SK-N-MC (cell line): ENCODE measurements at regions not wholly inside any gene's neighbourhood (a gene's known extent, or its start where the extent isn't known, plus 50 kb on each side); places are given as distances from the start of the nearest gene placed in this dataset.

Experiments
- DNase-seq: peaks from one replicate; pipeline ENCODE4 v3.0.0-alpha.2; 2011; ENCODE audit warnings: low read depth, low spot score
- H3K27ac ChIP-seq: fragments of 200-600 bp; sonication (generic); 2 replicates; pipeline ENCODE4 v1.5.1; 2016; ENCODE audit warnings: mixed run types
- H3K36me3 ChIP-seq: fragments of 200-600 bp; sonication (generic); 2 replicates; pipeline ENCODE4 v1.6.1; 2017; ENCODE audit warnings: antibody characterized with exemption, low read length, mixed read lengths; ENCODE audit not compliant: insufficient read depth
- H3K4me3 ChIP-seq: fragments of 200-600 bp; sonication (generic); 2 replicates; pipeline ENCODE4 v1.5.1; 2016
- H3K9ac ChIP-seq: fragments of 200-600 bp; sonication (generic); 2 replicates; pipeline ENCODE4 v1.8.0; 2017; ENCODE audit warnings: mixed run types, mixed read lengths; ENCODE audit not compliant: insufficient read length
- H3K9me3 ChIP-seq: fragments of 200-600 bp; sonication (generic); 2 replicates; pipeline ENCODE4 v1.6.1; 2017; ENCODE audit warnings: low read depth, mild to moderate bottlenecking, antibody characterized with exemption, low read length, moderate library complexity, mixed read lengths
- EZH2 ChIP-seq: fragments of 200-600 bp; sonication (generic); IDR thresholded peaks from one replicate; pipeline ENCODE4 v1.6.1; 2017; ENCODE audit warnings: antibody characterized with exemption
- FOXP2 ChIP-seq: optimal IDR thresholded peaks from 2 replicates; pipeline ENCODE3; 2011; ENCODE audit warnings: mild to moderate bottlenecking, moderate library complexity; ENCODE audit not compliant: insufficient read depth; ENCODE audit errors: extremely low read length, control extremely low read depth
- POLR2AphosphoS5 ChIP-seq: IDR thresholded peaks from 2 replicates; pipeline ENCODE4 v1.6.1; 2012; ENCODE audit warnings: mild to moderate bottlenecking, low read depth, low read length, borderline replicate concordance

DNA sequence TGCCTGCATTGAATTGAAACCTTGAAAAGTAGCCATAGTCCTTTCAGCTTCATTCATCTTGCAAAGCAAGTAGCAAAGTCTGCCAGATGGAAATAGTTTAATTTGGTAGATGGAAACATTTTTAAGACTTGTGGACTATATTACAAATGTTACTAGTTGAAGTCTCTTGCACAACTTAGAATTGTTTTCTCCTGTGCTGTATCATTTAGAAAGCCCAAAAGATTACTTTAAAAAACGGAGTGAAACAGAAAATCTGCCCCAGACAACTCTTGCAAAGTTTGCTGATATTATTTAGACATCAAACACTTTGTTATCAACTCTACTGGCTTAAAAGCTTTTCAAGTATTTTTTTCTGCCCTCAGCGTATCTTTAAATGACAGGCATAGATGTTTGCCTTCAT lies 335.0 kb downstream of the RPRM start:
- H3K9ac ChIP-seq, result no peak overlapping the region
- no peak for DNase-seq
- H3K9me3 ChIP-seq, result no peaks in the 10 kb centered on the region
- H3K4me3 ChIP-seq, result no peak overlapping the region
- TF ChIP-seq EZH2 (no peak), FOXP2 (no peak), POLR2AphosphoS5 (no peak)
- H3K36me3 ChIP-seq, result no peaks in the 10 kb centered on the region
- H3K27ac ChIP-seq, result no peak overlapping the region

DNA sequence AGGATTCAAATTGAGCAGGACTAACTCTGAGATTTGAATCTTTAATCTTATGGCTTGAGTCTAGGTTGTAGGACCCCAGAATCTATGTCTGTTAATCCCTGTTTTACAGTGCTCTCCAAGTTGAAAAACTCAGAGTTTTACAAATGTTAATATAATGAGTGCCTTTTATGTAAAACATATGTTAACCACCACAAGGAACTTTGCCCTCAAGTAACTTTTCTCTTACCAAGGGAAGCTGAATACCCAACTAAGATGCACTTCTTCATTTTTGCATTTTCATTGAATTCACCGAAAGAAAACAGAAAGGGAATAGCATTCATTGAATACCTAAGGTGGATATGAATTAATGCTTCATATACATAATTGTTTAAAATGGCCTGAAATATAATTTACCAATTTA lies 338.1 kb downstream of the RPRM start:
- H3K9ac ChIP-seq, result no peak overlapping the region
- no peaks in the 10 kb centered on the region for H3K36me3 ChIP-seq
- H3K4me3 ChIP-seq, result no peak overlapping the region
- no peaks in the 10 kb centered on the region for H3K9me3 ChIP-seq
- no peak for TF ChIP-seq FOXP2
- no peak for TF ChIP-seq POLR2AphosphoS5
- TF ChIP-seq EZH2, result no peak
- DNase-seq, result no peak
- no peak overlapping the region for H3K27ac ChIP-seq

DNA sequence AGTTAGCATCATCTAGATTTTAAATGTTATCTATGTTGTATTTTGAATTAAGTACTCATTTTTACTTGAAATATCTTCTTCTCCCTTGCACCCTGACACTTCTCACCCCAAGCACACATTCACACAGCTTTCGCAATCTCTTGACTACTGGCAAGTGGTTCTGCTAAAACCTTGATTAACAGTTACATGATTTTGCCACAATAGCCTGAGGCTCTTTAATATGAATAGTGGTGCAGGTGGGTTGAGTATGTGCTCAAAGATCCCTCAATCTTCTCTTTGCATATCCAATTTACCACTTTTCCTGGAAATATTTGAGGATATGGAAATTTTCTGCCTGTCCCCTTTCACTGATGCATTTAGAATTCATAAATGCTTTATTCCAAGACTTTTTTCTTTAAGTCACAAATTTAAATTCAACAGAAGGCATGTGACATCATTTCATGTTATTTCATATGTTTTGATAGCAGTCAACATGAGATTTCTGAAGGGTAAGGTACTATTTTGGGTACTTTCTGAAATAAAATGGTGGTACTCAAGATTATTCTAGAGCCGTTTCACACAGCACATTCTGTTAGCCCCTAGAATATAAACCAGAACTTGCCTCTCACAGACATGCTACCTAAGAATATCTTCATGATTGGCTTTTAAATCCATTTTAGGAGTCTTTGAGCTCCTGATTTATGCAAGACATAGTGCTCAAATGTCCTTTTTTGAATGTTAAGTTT lies 339.7 kb downstream of the RPRM start:
- TF ChIP-seq POLR2AphosphoS5 (no peak), FOXP2 (no peak), EZH2 (no peak)
- Histone ChIP-seq H3K4me3 (no peak overlapping the region), H3K36me3 (no peaks in the 10 kb centered on the region), H3K9ac (no peak overlapping the region), H3K27ac (no peak overlapping the region), H3K9me3 (no peaks in the 10 kb centered on the region)
- DNase-seq, result no peak

DNA sequence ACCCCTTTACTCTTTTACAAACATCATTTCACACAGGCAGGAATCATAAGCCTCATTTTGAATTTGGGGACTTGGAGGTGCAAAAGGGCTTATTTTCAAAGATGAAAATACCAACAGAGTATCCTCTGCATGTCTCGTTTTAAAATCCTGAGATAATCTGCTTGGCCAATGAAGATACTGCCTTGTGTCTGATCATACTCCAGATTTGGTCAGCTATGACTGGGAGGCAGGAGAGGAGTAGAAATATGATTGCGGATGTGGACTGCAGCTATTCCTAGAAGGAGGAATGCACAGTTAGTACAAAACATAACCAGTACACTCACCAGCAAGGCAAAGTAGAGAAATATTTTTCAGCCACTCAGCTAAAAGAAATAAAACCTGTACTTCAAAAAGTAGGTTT lies 342.3 kb downstream of the RPRM start:
- Histone ChIP-seq H3K4me3 (no peak overlapping the region), H3K9me3 (no peaks in the 10 kb centered on the region), H3K36me3 (no peaks in the 10 kb centered on the region), H3K9ac (no peak overlapping the region), H3K27ac (no peak overlapping the region)
- no peak for TF ChIP-seq EZH2
- no peak for TF ChIP-seq FOXP2
- TF ChIP-seq POLR2AphosphoS5, result no peak
- DNase-seq, result no peak

DNA sequence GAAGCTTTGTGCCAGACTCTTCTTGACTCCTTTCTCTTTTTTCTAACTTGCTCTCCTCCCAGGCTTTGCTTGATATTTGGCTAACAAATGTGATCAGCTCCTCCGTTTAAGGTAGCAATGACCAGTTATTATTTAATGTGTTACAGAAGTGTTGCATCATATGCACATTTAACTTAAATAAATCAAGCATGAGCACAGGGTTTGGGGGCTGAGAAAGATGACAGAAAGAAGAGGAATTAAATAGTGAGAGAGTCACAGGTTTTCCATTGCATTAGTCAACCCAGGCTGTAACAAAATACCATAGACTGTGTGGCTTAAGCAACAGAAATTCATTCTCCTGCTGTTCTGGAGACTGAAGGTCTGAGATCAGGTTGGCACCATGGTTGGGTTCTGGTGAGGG lies 343.8 kb downstream of the RPRM start:
- no peaks in the 10 kb centered on the region for H3K9me3 ChIP-seq
- H3K4me3 ChIP-seq, result no peak overlapping the region
- DNase-seq, result no peak
- TF ChIP-seq EZH2 (no peak), POLR2AphosphoS5 (no peak), FOXP2 (no peak)
- no peaks in the 10 kb centered on the region for H3K36me3 ChIP-seq
- no peak overlapping the region for H3K27ac ChIP-seq
- H3K9ac ChIP-seq, result no peak overlapping the region

DNA sequence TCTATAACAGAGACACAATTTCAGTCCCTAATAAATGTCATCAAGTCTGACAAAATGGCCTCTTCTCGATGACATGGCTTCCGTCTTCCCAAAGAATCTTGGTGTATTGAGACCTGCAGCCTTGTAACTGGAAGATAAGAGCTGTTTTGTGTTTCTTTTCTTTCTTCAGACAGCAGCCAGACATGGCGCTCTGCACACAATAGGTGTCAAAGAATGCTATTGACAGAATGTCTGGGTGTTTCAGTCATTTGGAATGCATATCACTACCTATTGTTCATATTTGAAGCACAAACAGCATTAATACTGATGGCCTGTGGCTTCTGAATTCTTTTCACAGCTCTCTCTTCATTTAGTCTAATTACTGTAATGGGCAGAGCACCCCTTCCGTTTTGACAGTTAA lies 344.8 kb downstream of the RPRM start:
- H3K9ac ChIP-seq, result no peak overlapping the region
- H3K4me3 ChIP-seq, result no peak overlapping the region
- H3K36me3 ChIP-seq, result no peaks in the 10 kb centered on the region
- no peaks in the 10 kb centered on the region for H3K9me3 ChIP-seq
- no peak for DNase-seq
- TF ChIP-seq FOXP2 (no peak), POLR2AphosphoS5 (no peak), EZH2 (no peak)
- no peak overlapping the region for H3K27ac ChIP-seq

DNA sequence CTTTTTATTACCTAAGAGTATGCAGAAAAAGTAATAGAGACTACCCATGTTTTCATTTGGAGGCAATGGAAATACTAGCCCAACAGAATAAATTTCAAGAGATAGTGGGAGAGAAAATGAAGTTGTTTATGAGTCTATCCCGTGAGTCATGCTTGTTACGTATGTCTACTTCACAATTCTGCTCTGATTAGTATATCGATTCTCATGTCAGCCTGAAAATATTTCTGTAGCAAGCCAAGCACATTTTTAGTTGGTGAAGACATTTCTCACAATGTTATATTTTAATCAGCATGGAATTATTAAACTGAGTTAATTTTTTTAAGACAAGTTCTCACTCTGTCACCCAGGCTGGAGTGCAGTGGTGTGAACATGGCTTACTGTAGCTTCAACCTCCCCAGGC lies 346.1 kb downstream of the RPRM start:
- DNase-seq, result no peak
- TF ChIP-seq POLR2AphosphoS5 (no peak), FOXP2 (no peak), EZH2 (no peak)
- H3K4me3 ChIP-seq, result no peak overlapping the region
- no peaks in the 10 kb centered on the region for H3K36me3 ChIP-seq
- H3K9me3 ChIP-seq, result no peaks in the 10 kb centered on the region
- no peak overlapping the region for H3K9ac ChIP-seq
- no peak overlapping the region for H3K27ac ChIP-seq

DNA sequence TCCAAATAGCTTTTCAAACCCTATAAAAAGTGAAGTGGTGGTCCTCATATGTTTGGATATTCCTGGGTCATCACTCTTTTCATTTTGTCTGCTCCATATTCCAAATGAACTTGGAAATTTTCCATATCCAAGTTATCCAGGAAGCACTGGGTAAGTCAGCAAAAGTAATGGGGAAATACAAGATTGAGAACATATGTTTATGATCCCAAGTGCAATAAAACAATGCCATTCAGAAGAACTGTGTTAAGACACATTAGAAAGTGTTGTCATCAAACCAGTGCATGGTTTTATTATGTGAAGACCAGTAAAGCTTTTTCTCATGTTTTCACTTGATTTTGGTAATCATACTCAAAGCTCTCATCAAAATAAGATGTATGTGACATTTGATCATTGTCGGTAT lies 363.4 kb downstream of the RPRM start:
- no peak overlapping the region for H3K4me3 ChIP-seq
- no peak for TF ChIP-seq FOXP2
- TF ChIP-seq EZH2, result no peak
- no peak for TF ChIP-seq POLR2AphosphoS5
- H3K27ac ChIP-seq, result no peak overlapping the region
- no peak overlapping the region for H3K9ac ChIP-seq
- H3K36me3 ChIP-seq, result no peaks in the 10 kb centered on the region
- no peaks in the 10 kb centered on the region for H3K9me3 ChIP-seq
- no peak for DNase-seq

DNA sequence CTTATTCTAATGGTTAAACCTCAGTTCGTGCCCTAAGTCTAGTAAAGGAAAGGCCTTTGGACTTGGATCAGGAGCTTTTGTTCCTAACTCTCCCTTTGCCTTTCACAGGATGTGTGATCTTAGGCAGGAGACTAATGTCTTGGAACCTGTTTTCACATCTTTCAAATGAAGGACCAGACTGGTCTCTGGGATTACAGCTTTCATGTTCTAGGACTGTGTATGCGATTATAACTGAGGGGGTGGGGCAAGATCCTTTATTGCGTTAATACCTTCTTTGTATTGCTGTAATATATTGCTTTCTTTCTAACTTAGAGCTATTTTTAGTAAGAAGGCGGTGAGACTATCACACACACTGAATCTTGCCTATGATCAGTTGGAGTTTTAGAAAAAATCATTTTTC lies 368.1 kb downstream of the RPRM start:
- H3K4me3 ChIP-seq, result no peak overlapping the region
- no peaks in the 10 kb centered on the region for H3K36me3 ChIP-seq
- no peak overlapping the region for H3K9ac ChIP-seq
- DNase-seq, result no peak
- no peaks in the 10 kb centered on the region for H3K9me3 ChIP-seq
- no peak overlapping the region for H3K27ac ChIP-seq
- no peak for TF ChIP-seq EZH2
- no peak for TF ChIP-seq FOXP2
- TF ChIP-seq POLR2AphosphoS5, result no peak
